Right cardiac atrium (tissue), 5 donors: ENCODE measurements at regions not wholly inside any gene's neighbourhood (a gene's known extent, or its start where the extent isn't known, plus 50 kb on each side); places are given as distances from the start of the nearest gene placed in this dataset.

Experiments used
- ATAC-seq, 2 donors: fragments of 200-7000 bp; cut with Tn5 transposase; one replicate each; pipeline versions ENCODE4 v1.8.0 to v1.9.1; 2020; ENCODE audit warnings: moderate library complexity in 2 of 2, mild to moderate bottlenecking in 1 of 2
- DNase-seq, 3 donors: peaks; one replicate each; pipeline ENCODE4 v3.0.0-alpha.2; 2020
- H3K27ac ChIP-seq: one replicate; pipeline ENCODE4 v1.5.1; 2013; ENCODE audit warnings: mild to moderate bottlenecking, low read length, control low read depth, moderate library complexity
- H3K27me3 ChIP-seq: one replicate; pipeline ENCODE4 v1.6.1; 2013; ENCODE audit not compliant: control insufficient read depth, insufficient read depth
- H3K4me1 ChIP-seq: one replicate; pipeline ENCODE4 v1.6.1; 2013; ENCODE audit warnings: low read length; ENCODE audit not compliant: control insufficient read depth, insufficient read depth
- H3K4me3 ChIP-seq: one replicate; pipeline ENCODE4 v1.5.1; 2013; ENCODE audit warnings: low read length, control low read depth
- H3K9me3 ChIP-seq: one replicate; pipeline ENCODE4 v1.6.1; 2013; ENCODE audit warnings: low read length; ENCODE audit not compliant: control insufficient read depth
- WGBS: extraction: QIAGEN DNeasy Blood & Tissue Kit; methylation state at CpG from one replicate; pipeline ENCODE4 v1.1.7; 2013; 5-methylcytosine and 5-hydroxymethylcytosine counted together
- intact Hi-C, 4 donors: fragments of 100-400 bp; cut with DNase I; formaldehyde crosslinking; loops; one replicate each; pipeline versions ENCODE4 v1.11.0 to v1.14.0; 2022 to 2023
- donor health status: healthy with polysubstance abuse.
- donor health status: DM: no; HTN: yes; CAD: no.
- donor health status: DM: no; HTN: no; CAD: no.
- donor health status: DM: no; HTN: yes; CAD: no; lungs with severe emphysema.
- donor health status: DM: yes; HTN: yes; CAD: no.

DNA sequence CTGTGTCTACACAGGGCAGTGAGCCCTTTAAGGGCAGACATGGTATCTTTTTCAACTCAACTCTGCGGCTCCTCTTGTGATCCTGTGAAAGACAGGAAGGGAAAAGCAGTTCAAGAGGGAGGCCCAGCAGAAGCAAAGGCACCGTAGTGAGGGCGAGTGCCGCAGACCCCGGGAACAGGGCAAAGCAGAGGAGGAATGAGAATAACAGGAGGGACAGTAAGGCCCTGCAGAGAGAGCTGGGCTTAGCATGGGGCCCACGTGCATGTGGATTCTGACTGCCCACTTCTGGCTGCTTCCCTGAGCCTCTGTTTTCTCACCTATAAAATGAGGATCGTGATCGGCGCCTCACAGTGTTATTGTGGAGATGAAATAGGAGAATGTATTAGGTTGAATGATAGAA is 409.3 kb downstream of the PTPRU start:
- intact Hi-C loops = no loop called here
- no peaks in the 10 kb centered on the region for H3K27me3 ChIP-seq
- no peaks in the 10 kb centered on the region for H3K9me3 ChIP-seq
- no peaks in the 10 kb centered on the region for H3K4me1 ChIP-seq
- WGBS = 58% methylated on average over 9 of the region's 9 CpGs
- ATAC-seq (no peak), DNase-seq (no peak)
- no peak overlapping the region for H3K27ac ChIP-seq
- H3K4me3 ChIP-seq = no peak overlapping the region

DNA sequence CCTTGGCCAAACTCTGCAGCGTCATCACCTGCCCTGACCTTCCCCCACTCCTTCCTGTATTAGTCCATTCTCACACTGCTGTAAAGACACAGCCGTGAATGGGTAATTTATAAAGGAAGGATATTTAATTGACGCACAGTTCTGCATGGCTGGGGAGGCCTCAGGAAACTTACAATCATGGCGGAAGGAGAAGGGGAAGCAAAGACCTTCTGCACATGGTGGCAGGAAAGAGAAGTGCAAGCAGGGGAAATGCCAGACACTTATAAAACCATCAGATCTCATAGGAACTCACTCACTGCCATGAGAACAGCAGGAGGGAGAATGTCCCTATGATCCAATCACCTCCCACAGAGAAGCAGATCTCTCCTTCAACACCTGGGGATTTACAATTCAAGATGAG is 408.5 kb downstream of the PTPRU start:
- intact Hi-C loops = no loop called here
- H3K27ac ChIP-seq = no peak overlapping the region
- WGBS = 58% methylated on average over 4 of the region's 4 CpGs

GRCh38 chr1:29643838-29644440 is 407.6 kb downstream of the PTPRU start:
- H3K27ac ChIP-seq = no peak overlapping the region
- no peak overlapping the region for H3K4me3 ChIP-seq
- no peaks in the 10 kb centered on the region for H3K9me3 ChIP-seq
- intact Hi-C loops = no loop called here
- no peaks in the 10 kb centered on the region for H3K27me3 ChIP-seq
- WGBS = 93% methylated on average over 1 of the region's 1 CpG
- DNase-seq (no peak), ATAC-seq (no peak)
- no peaks in the 10 kb centered on the region for H3K4me1 ChIP-seq

More for the DNA sequence above, 408.5 kb downstream of the PTPRU start:
- Histone ChIP-seq H3K4me3 (no peak overlapping the region), H3K27me3 (no peaks in the 10 kb centered on the region), H3K9me3 (no peaks in the 10 kb centered on the region), H3K4me1 (no peaks in the 10 kb centered on the region)
- DNase-seq = no peak
- no peak for ATAC-seq

- H3K4me3 ChIP-seq = no peak overlapping the region
- ATAC-seq (no peak), DNase-seq (no peak)
- intact Hi-C loops = no loop called here
- 78% methylated on average over 4 of the region's 4 CpGs for WGBS
- H3K4me1 ChIP-seq = no peaks in the 10 kb centered on the region
- H3K27ac ChIP-seq = no peak overlapping the region
- no peaks in the 10 kb centered on the region for H3K9me3 ChIP-seq
- no peaks in the 10 kb centered on the region for H3K27me3 ChIP-seq
These were observed 407.0 kb downstream of the PTPRU start for GRCh38 chr1:29643281-29643680.

GRCh38 chr1:29642519-29642918 is 406.2 kb downstream of the PTPRU start:
- ATAC-seq (no peak), DNase-seq (no peak)
- Histone ChIP-seq H3K27me3 (no peaks in the 10 kb centered on the region), H3K27ac (no peak overlapping the region), H3K4me3 (no peak overlapping the region), H3K9me3 (no peaks in the 10 kb centered on the region), H3K4me1 (no peaks in the 10 kb centered on the region)
- intact Hi-C loops = no loop called here
- 76% methylated on average over 6 of the region's 6 CpGs for WGBS

DNA sequence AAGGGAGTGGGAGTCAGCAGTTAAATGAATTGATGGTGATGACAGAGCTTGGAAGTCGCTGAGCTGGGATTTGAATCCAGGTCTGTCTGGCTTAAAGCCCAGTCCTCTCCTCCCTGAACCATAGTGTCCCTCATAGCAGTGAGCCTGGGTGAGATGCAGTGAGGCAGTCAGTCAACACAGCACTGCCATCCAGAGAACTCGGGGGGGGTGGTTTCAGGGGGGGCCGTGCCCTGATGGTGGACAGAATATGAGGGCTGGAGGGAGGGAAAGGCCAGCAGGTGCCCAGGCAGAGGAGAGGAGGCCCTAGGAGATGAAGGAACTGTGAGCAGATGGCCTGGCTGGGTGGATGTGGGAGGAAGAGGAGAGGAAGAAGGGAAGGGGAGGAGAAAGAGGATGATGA is 405.6 kb downstream of the PTPRU start:
- Histone ChIP-seq H3K4me3 (no peak overlapping the region), H3K27me3 (no peaks in the 10 kb centered on the region), H3K4me1 (no peaks in the 10 kb centered on the region), H3K9me3 (no peaks in the 10 kb centered on the region), H3K27ac (no peak overlapping the region)
- intact Hi-C loops = no loop called here
- DNase-seq (no peak), ATAC-seq (no peak)
- WGBS = 40% methylated on average over 3 of the region's 3 CpGs

DNA sequence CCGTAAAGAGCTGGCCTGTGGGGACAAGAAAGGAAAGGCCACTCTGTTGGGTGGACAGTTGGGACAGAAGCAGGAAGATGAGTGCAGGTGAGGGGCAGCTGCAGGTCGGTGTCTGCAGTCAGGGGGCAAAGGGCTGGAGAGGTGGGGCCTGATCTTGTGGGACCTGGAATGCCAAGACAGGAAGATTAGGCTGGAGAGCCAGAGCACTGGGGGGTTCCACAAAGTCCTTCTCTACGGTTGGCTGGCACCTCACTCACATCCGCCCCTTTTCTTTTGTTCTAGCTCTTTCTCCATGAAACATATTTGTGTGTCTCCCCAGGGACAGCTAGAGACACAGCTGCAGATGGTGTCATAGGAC is 404.1 kb downstream of the PTPRU start:
- Histone ChIP-seq H3K27ac (no peak overlapping the region), H3K27me3 (no peaks in the 10 kb centered on the region), H3K9me3 (no peaks in the 10 kb centered on the region), H3K4me3 (no peak overlapping the region), H3K4me1 (no peaks in the 10 kb centered on the region)
- 71% methylated on average over 4 of the region's 4 CpGs for WGBS
- DNase-seq = no peak
- intact Hi-C loops = no loop called here
- no peak for ATAC-seq

- no peaks in the 10 kb centered on the region for H3K27me3 ChIP-seq
- no peak overlapping the region for H3K27ac ChIP-seq
- no peaks in the 10 kb centered on the region for H3K4me1 ChIP-seq
- H3K9me3 ChIP-seq = no peaks in the 10 kb centered on the region
- DNase-seq (no peak), ATAC-seq (no peak)
- intact Hi-C loops = no loop called here
- H3K4me3 ChIP-seq = no peak overlapping the region
- 83% methylated on average over 15 of the region's 15 CpGs for WGBS
These were observed 403.6 kb downstream of the PTPRU start for GRCh38 chr1:29639741-29640427.

DNA sequence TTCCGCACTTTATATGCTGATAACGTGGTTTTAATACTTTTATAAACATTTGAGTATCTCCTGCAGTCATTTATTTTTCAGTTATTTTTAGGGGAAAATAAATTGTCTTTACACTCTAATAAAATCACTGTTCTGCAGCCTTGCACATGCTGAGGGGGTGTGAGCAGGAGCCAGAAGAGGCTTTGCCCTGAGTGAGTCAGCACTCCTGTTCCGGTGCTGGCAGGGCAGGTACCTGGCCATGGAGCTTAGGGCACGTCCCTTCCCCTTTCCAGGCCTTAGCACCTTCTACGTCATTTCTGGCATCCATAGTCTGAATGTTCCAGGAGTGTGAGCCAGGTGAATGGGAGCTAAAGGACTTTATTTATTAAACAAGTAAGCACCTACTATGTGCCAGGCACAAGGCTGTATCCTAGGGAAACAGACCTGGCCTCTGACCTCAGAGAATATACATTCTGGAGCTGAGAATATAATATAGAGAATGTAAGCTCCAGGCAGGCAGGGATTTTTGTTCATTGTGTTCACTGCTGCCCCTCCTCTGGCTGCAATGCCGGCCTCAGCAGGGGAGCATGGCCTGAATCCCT is 402.9 kb downstream of the PTPRU start:
- Histone ChIP-seq H3K9me3 (no peaks in the 10 kb centered on the region), H3K4me3 (no peak overlapping the region), H3K27me3 (no peaks in the 10 kb centered on the region), H3K4me1 (no peaks in the 10 kb centered on the region), H3K27ac (no peak overlapping the region)
- intact Hi-C loops = no loop called here
- ATAC-seq = no peak
- DNase-seq = no peak
- WGBS = 69% methylated on average over 6 of the region's 6 CpGs

DNA sequence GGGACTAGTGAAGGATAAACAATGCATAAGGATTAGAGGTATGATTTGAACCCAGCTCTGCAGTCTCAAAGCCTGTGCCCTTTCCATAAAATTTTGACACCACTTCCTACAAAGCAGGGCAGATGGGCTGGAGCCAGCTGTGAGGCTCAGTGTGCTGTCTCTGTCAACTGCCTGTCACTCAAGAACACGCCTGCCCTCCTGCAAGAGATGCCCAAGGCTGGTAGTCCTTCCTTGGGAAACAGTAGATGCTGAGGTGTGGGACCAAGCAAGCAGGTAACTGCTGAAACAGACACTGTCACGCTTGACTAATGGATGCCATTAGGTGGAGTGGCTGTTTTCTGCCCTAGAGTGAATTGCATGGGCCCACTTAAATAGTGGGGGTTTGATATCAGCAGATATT is 402.0 kb downstream of the PTPRU start:
- no peak for ATAC-seq
- H3K27me3 ChIP-seq = no peaks in the 10 kb centered on the region
- H3K4me3 ChIP-seq = no peak overlapping the region
- DNase-seq = no peak
- no peaks in the 10 kb centered on the region for H3K4me1 ChIP-seq
- intact Hi-C loops = no loop called here
- H3K27ac ChIP-seq = no peak overlapping the region
- no peaks in the 10 kb centered on the region for H3K9me3 ChIP-seq
- WGBS = 80% methylated on average over 2 of the region's 2 CpGs

- intact Hi-C loops = no loop called here
- no peak for ATAC-seq
- no peak overlapping the region for H3K4me3 ChIP-seq
- DNase-seq = no peak
- H3K27ac ChIP-seq = no peak overlapping the region
- no peaks in the 10 kb centered on the region for H3K9me3 ChIP-seq
- H3K27me3 ChIP-seq = no peaks in the 10 kb centered on the region
- no peaks in the 10 kb centered on the region for H3K4me1 ChIP-seq
These were observed 400.6 kb downstream of the PTPRU start for GRCh38 chr1:29636936-29637335.
